Inflammatory macrophage treated with lipopolysaccharide for 1 hour (primary cell): ENCODE measurements at regions not wholly inside any gene's neighbourhood (a gene's known extent, or its start where the extent isn't known, plus 50 kb on each side); places are given as distances from the start of the nearest gene placed in this dataset.
A peak's percentile ranks its signal among the peaks of the same experiment; 100 is the strongest.

Source experiments
- DNase-seq, 2 donors: peaks; one replicate each; pipeline ENCODE4 v3.0.0-alpha.2; 2020 to 2022

DNA sequence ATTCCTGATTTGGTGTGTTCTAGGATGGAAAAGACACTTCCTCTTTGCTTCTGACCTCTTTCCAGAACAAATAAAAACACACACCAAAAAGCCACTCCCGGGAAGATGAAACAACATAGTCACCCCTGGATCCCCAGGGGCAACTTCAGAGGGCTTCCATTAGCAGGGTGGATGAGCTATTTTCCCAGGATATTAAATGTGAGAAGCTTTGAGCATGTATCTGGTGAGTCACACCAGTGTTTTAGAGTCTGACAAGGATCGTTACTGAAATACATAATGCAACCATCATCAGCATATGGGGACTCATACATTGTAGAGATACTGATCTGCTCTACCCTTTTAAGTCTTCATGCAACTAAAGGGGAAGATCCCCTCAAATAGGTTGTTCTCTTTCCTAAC is 115.5 kb upstream of the ZNF438 start:
- DNase-seq, result no peak

DNA sequence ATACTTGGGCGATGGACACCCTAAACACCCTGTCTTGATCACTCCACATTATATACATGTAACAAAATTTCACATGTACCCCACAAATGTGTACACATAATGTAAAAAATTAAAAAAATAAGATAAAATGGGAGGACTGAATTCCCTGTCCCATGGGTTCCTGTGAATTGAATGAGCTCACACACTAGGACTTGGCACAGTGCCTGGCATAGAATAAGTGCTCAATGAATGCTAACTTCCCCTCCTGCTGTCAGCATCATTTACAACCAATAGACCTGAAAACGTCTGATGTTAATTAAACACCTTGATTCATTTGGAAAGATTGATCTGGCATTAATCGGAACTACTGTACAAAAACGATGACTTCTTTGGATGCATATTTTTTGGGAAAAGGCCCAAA is 117.3 kb upstream of the ZNF438 start:
- no peak for DNase-seq

DNA sequence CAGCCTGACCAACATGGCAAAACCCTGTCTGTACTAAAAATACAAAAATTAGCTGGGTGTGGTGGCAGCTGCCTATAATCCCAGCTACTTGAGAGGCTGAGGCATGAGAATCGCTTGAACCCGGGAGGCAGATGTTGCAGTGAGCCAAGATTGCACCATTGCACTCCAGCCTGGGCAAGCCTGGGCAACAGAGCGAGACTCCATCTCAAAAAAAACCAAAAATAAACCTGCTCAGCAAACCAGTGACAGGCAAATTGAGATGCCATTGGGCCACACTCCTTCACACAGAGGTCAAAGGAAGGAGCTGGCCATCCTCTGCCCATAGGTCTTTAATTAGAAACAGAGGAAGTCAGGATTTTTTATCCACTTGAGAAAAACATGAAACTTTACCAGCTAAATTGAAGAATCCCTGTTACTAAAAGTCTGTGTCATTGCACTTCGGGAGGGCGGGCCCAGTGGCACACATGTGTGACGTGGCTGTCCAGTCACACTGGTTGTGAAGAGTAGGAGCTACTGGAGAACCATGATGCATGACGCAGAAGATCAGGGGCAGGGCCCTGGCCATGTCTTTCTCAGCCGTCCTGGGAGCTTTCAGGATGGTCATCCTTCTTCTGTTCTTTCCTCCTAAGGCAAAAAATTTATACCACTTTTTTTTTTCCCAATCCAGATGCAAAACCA is 118.3 kb upstream of the ZNF438 start:
- DNase-seq, result no peak

DNA sequence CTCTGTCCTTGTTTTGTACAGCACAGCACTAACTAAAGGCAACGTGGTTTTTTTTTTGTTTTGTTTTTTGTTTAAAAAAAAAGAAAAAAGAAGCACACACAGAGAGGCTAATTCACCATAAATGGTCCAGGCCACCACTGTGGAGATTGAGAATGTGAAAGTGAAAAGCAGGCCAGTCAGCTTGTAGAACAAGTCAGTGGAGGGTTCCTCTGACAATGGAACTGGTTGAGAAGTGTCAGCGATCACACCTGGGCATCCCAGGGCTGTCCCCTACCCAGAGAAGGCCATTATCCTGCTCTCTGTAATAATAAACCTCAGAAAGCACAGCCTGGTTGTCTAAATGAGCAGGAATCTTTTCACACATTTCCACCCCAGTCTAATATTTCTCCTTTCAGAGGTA is 119.6 kb upstream of the ZNF438 start:
- no peak for DNase-seq

DNA sequence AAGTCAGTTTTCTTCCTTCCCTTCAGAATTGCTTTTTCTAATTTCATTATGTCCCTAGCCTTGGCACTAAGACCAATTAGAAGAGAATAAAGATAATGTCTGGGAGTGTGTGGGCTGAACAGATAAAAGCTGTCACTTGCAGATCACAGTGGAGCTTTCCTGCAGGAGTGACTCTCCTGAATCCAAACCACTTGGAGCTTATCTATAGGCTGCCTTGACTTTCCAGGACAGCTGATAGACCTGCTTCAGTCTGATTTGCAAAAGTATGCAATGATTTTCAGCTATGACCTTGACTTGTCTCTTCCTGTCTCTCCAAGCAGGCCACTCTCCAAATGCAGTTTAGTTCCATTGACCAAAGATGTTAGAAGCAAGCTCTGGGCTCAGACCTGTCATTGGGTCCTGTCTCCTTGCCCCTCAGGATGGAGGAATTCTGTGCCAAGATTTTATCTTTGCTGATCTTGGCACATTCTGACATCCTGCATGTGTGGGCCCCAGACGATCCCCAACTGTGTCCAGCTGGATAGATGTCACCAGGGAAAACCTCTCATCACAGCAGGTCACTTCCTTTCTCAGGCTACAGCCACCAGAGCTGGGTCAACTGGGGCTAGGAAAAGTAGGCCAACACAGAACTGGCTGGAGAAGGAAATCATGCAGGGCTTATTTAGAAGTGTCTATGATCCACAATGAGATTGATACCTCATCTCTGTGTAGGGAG is 120.9 kb upstream of the ZNF438 start:
- no peak for DNase-seq

DNA sequence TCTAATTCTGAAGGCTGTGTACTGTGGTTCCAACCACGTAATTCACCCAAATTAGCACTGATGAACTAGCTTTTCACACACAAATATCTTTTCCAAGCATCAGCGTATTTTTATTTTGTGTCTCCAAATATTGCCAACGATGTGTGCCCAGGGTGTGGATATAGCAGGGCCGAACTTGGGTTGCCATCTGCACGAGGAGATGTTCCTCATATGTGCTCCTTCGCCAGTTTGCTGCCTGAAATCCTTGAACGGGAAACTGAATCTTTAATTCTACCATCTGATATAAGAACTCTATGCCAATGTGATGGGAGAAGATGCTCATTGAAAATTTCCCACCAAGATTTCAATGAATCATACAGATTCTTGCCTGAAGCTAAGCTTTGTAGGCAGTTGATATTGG is 121.5 kb upstream of the ZNF438 start:
- no peak for DNase-seq

DNA sequence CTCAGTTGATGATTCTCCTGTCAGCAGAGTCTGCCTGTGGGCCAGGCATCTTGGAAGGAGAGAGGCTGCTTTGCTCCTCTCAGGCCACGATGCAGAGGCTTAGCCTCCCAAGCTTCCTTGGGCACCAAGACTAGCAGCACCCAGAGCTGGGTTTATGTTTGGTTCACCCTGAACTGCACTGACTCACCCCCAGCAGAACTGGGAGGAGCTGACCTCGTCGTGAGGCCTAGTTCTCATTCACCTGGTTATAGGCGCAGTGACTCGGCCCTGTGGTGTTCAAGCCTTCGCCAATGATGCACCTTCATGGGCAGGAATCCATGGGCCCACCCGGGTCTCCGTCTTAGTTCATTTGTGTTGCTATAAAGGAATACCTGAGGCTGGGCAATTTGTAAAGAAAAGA is 122.0 kb upstream of the ZNF438 start:
- DNase-seq, result no peak

DNA sequence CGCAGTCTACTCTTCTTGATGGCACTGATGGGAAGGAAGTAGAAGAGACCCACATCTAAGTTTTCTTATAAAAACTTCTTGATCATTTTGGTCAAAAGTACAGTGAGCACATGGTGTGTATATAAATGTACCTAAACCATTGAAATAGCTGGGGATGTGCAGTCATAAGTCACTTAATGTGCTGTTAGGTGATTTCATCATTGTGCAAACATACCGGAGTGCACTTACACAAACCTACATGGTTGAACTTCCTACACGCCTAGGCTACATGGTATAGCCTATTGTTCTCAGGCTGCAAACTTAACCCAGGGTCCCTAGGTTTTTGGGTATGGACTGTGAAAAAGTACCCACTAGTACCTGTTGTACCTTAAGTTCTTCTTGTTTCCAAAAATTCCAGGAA is 123.3 kb upstream of the ZNF438 start:
- no peak for DNase-seq

DNA sequence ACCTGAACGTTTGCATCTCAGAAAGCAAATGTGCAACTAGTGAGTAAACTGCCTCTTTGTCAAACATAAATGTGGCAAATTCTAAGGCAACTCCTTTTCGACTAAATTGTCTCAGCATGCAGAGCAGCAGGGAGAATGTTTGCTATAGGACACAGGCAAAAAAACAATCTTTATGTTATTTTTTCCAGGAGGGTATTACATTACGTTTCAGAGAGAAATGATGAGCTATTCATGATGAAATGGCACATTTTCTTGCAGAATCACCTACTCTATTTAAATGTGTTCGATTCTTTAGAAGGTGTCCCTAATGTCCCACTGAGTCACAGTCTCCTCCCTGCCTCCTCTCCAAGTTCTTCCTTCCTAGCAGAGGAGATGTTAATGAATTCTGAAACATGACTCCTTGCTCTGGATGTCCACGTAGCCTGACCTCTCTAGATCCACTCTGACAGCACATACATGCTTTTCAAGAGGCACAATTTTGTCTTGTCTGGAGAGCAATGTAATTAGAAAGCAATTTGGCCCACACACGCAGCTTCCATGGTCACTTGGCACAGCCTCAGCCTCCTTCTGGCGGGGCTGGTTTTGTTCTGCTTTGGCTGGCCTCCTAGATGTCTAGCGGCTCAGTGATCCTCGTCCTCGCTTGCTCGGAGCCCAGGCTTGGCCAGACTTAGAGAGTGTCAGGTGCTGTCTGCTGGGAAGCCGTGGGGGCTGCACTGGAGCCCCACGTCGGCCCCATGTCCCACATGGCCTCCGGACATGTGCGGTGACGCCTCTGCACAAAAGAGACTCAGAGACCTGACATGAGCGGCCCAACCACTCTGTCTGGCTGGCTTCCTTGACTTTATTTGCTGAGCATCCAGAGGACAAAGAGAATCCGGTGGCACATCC is 125.7 kb upstream of the ZNF438 start:
- no peak for DNase-seq

DNA sequence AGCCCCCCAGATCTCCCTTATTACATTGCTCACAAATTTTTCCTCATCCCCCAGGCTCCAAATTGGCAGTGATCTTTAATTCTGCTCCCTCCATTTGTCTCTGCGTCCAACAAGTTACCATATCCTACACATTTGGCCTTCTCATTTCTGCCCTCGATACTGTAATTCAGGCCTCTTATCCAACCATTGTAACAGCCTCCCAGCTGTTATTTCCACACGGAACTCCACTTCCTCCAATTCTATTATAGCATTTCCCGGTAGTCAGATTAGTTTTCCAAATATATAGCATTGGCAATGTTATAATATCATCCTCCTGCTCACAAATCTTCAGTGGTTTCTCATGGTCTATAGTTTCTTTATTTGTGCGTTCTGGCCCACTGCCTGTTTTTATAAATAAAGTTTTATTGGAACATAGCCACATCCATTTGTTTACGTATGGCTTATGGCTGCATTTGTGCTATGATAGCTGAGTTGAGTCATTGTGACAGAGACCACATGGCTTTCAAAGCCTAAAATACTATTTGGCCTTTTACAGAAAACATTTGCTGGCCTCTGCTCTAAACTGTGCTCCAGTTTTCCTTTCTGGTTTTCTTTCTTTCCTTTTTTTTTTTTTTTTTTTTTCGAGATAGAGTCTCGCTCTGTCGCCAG is 126.5 kb upstream of the ZNF438 start:
- no peak for DNase-seq

DNA sequence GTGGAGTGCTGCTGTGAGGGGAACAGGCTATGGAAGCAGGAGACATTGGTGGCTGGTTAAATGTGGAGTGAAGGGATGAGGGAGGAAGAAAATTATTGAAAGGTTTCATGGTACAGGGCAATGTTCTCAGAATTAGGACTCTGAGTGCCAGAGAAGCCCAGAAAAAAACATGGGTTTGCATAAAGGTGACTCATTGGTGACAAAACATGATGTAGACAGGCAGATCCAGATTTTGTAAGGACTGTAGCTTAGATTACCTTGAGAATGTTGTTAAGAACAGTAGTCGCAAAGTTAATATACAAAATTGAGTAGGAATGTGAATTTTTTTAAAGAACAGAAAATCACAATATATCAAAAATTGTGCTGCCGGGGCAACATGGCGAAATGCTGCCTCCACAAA is 134.9 kb upstream of the ZNF438 start:
- DNase-seq, result no peak

DNA sequence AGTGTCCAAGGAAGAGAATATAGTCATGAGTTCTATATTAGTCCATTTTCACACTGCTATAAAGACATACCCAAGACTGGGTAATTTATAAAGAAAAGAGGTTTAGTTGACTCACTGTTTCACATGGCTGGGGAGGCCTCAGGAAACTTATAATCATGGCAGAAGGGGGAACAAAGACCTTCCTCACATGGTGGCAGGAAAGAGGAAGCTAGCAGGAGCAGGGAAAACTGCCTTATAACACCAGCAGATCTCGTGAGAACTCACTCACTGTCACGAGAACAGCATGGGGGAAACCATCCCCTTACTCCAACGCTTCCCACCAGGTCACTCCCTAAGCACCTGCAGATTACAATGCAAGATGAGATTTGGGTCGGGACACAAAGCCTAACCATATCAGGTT is 139.0 kb upstream of the ZNF438 start:
- DNase-seq, result peak; percentile 6 to 39

DNA sequence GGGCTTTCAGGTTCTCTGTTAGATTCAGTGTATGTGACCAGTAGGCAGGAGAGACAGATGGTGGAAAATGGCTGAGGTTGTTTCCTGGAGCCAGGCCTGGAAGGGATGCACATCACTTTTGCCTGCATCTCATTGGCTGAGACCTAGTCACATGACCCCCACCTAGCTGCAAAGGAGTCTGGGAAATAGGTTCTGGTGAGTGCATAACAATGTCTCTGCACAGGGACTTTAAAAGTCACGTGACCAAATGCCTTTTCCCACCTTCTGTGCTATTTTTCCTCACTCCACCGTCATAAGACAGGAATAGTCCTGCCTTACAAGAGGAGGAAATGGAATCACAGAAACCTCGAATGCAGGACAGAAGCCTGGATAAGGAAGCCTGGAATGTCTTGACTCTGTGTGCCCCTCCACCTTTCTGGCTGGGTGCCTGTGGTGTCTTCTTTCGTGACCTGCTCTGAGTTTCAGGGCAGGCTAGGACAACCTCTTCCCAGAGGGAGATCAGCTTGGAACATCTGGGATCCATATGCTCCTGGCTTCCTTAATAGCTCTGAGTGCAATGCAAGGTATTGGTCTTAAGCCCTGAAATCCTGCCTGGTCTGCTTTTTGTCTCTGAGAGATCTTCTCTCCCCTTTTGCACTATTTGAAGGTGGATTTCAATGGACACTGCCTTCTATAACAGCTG is 139.9 kb upstream of the ZNF438 start:
- DNase-seq, result no peak

DNA sequence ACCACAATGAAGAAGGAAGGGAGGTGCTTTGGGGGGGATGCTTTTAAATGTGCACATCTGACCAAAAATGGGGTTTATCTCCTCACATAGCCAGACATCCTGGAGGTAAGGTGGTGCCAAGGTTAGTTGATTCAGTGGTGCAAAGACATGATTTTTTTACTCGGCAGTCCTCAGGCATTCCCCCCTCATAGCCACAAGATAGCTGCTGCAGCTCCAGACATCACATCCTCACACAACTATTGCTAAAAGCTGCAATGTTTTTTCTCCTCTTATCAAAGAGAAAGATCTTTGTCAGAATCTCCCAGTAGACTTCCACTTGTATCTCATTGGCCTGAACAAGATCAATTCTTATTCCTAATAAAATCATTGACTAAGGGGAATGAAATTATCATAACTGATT is 141.3 kb upstream of the ZNF438 start:
- no peak for DNase-seq

DNA sequence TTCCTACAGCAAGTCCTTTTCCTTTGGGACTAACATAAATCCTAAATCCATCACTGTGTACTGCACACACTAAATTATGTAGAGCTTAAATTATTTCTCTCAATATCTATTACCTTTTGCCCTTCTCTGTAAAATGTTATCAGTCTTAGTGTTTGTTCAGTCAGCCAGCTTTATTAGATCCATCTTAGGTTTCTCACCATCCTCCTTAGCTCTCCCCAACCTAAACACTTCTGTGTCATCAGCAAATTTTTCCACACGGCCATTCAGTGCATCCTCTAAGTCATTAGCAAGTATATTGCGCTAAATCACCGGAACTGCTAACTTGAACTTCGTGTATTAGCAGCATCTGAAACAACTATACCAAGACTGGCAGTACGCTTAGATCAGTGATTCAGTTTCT is 142.1 kb upstream of the ZNF438 start:
- DNase-seq, result no peak

DNA sequence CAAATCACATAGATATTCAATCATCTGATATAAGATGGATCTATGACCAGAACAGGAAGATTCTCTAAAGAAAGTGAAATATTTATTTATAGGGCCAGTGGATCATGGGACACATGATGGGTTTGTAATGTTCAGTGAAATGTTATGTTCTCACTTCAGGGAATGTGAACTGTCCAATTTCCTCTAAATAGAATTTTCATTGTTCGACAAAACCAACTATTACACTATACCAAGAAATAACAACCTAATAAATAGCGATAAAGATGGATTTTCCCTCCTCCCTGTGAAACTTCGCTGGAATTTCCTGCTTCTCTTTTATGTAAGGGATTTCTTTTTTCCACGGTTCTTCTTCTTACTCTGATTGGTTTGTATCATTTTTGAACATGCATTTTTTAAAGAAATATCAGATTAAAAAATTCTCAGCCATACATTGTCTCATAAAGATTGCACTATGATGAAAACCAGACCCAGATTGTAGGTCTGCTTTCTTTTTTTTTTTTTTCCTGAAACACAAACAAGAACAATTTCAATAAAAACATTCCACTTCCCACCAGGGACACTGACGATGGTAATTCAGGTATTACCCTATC is 139.8 kb upstream of the ZEB1 start:
- DNase-seq, result peak; percentile 4 to 10

DNA sequence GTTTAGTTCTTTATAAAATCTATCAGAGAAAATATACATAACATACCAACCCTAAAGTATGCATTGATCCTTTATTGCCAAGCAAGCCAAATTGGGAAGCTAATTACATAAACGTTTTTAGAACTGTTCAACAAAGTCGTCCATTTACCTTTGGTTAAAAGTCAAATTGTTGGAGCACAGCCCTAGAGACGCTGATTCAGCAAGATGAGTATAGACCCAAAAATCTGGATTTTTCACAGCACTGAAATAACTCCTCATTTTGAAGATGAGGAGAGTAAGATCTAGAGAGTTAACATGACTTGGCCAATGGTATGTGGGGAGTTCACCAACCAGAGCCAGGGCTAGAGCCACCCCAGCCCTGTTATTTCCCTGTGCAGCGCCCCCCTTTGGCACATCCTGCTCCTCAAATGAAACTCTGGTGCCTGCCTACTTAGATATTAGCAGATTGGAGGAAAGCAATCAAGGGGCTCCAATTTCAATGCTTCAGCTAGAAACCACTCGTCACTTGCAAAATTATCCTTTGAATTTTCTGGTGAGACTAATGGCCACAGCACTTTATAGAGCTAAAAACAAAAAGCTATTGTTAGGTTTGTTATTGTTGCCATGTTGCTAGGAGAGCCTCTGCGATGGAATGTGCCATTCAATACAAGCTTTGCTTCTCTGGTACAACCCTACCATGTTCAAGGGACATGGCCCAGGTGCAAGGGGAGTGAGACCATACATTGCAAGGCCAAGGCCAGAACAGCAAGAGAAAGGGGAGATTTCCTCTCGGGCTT is 132.6 kb upstream of the ZEB1 start:
- DNase-seq, result no peak

DNA sequence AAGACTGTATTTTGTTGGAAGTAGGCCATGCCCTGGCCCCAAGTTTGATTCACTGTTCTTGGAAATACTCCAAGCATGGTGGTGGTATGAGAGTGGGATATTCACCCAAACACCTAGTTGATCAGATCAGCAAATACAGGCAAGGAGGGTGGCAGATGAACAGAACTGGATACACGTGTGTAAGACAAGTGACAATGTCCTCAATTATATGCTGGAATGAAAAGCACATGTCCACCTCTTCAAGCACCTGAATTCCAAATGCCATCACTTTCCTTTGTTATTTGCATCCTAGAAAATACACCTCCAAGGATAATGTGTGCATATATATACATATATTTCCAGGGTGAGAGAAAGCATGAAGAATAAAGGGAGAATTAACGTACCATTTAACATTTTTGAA is 131.8 kb upstream of the ZEB1 start:
- no peak for DNase-seq

DNA sequence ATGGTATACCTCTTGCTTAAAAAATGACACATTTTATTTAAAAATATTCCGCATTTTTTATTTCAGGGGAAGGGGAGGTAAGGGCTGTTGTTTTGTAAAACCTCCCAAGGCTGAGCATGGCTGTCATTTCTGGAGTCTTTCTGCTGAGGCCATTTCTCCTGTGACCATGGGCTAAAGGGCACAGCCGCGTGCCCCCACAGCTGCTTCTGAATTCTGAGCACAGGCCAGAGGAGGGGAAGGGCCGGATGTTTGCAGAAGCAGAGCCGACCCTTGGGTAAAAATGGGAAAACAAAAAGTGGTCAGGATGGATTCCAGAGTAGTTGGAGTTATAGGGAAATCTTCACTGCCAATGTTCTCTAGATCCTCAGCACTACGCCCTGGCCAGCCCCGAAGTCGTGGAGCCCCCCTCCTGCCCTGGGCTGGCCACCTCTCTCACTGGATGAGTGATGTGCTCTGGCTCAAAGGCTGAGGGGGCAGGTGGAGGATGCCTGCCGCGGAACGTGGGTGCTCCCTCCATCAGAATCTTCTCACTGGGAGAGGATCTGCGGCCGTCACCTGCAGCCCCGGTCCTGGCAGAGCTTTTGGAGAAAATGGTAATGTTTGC is 131.3 kb upstream of the ZEB1 start:
- DNase-seq, result no peak

DNA sequence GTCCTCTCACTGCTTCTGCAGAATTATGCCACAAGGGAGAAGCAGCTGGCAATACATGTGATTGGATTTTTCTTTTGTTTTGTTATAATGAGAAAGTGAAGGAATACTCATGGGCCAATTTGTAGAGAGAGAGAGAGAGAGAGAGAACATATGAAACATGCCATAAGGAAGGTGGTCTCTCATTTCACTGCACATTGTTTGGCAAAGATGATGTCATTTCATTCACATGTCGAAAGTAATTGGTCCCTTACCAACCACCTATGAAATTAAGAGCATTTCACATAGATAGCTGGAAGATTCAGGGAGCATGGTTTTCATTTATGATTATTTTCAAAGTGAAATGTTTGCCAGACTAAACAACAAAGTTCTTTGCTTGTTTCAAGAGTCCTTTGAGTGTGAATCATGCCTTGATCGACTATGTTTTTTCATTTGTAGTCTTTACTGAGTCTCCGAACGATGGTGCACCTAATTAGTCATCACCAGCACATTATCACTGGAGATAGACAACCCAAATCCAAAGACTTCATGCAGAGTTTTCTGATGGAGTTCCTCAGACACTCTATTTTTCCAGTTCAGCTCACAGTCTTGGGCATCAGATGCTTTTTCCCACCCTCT is 130.1 kb upstream of the ZEB1 start:
- no peak for DNase-seq

DNA sequence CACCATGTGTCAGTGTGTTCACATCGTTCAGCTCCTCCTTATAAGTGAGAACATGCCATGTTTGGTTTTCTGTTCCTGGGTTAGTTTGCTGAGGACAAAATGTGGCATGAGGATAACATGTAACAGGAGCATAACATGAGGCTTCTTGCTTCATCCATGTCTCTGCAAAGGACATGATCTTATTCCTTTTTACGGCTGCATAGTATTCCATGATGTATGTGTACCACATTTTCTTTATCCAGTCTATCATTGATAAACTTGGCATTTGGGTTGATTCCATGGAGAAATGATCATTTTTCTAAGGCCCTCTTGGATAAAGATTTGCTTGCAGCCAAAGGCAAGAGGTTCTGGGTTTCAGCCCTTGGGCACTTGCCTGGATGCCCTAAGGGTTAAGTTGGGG is 128.5 kb upstream of the ZEB1 start:
- DNase-seq, result no peak
